Neural crest cell (in vitro differentiated cells): ENCODE measurements at regions not wholly inside any gene's neighbourhood (a gene's known extent, or its start where the extent isn't known, plus 50 kb on each side); places are given as distances from the start of the nearest gene placed in this dataset.
"Not testable (repeated sequence)": the region's sequence is repeated elsewhere in the genome, so short reads cannot be mapped to it uniquely, and the experiment has no call there.

Experiments used
- DNase-seq: peaks from one replicate; pipeline ENCODE4 v3.0.0; 2021; ENCODE audit warnings: low read depth, mixed read lengths, low spot score
- H3K27ac Mint-ChIP-seq: one replicate; pipeline ENCODE4 v1.8.0; 2021; ENCODE audit warnings: mild to moderate bottlenecking, mixed read lengths; ENCODE audit not compliant: unreplicated experiment
- H3K27me3 Mint-ChIP-seq: 2 replicates; pipeline ENCODE4 v1.8.0; 2021; ENCODE audit warnings: low read depth, mild to moderate bottlenecking, mixed read lengths
- H3K36me3 Mint-ChIP-seq: 2 replicates; pipeline ENCODE4 v1.8.0; 2021; ENCODE audit warnings: low read depth, mild to moderate bottlenecking, mixed read lengths
- H3K4me1 Mint-ChIP-seq: 2 replicates; pipeline ENCODE4 v1.8.0; 2021; ENCODE audit warnings: mixed read lengths
- H3K4me3 Mint-ChIP-seq: one replicate; pipeline ENCODE4 v1.8.0; 2021; ENCODE audit warnings: mild to moderate bottlenecking, mixed read lengths
- H3K9me3 Mint-ChIP-seq: 2 replicates; pipeline ENCODE4 v1.8.0; 2021; ENCODE audit warnings: mixed read lengths

DNA sequence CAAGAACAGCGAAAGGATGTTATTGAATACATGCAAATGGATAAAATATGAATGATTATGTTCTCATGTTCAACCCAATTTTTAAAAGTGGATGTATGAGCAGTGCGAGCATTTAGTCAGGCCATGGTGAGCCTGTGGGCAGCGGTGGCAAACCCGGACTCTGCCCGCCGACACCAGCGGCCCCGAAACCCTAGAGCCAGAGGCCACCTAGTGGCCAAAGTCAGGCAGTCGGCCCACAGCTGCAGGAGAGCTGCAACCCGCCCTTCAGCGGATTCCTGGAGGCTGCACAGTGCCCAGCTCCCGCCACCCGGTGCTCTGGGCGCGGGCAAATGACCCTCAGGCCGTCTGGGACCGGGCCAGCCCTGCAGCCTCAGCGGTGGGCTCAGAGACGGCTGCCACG is 89.5 kb downstream of the POTEG start:
- not testable (repeated sequence) for DNase-seq, H3K9me3 Mint-ChIP-seq, H3K4me3 Mint-ChIP-seq, H3K27ac Mint-ChIP-seq, H3K27me3 Mint-ChIP-seq, H3K36me3 Mint-ChIP-seq, H3K4me1 Mint-ChIP-seq

DNA sequence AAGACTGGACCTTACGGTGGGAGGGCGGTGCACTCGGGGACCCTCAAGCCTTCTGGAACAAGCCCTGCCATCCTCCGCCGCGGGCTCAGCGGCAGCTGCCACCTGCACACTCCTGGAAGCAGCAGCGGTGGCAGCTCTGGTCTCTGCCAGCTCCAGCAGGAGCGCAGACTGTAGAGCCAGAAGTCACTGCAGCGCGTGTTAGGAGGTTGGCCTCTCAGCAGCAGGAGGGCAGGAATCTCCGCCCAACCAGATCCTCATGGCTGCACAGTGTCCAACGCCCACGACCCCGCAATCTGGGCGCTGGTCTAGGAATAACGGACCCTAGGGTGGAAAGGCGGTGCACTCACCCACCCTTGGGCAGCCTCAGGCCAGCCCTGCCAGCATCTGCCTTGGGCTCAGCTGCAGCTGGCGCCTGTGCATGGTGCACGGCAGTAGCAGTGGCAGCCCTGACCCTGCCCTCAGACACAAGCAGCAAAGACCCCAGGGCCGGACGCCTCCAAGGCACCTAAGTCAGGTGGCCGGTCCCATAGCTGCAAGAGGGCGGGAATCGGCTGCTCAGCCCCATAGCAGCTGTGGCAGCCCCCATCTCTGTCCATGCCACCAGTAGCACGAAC is 88.7 kb downstream of the POTEG start:
- not testable (repeated sequence) for DNase-seq, H3K4me3 Mint-ChIP-seq, H3K4me1 Mint-ChIP-seq, H3K36me3 Mint-ChIP-seq, H3K27ac Mint-ChIP-seq, H3K9me3 Mint-ChIP-seq, H3K27me3 Mint-ChIP-seq

DNA sequence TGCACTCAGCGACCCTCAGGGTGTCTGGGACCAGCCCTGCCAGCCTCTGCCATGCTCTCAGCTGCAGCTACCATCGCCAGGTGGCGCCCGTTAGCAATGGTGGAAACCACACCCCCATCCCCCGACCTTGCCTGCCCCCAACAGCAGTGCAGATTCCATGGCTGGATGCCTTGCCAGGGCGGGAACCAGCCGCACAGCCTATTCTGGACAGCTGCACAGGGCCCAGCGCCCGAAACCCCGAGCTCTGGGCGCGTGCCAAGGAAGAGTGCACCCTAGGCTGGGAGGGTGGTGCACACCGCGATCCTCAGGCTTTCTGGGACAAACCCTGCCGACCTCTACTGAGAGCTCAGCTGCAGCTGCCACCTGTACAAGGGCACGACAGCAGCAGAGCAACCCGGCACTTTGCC is 88.1 kb downstream of the POTEG start:
- H3K9me3 Mint-ChIP-seq, H3K27me3 Mint-ChIP-seq, DNase-seq, H3K36me3 Mint-ChIP-seq, H3K27ac Mint-ChIP-seq, H3K4me3 Mint-ChIP-seq, H3K4me1 Mint-ChIP-seq: not testable (repeated sequence)

DNA sequence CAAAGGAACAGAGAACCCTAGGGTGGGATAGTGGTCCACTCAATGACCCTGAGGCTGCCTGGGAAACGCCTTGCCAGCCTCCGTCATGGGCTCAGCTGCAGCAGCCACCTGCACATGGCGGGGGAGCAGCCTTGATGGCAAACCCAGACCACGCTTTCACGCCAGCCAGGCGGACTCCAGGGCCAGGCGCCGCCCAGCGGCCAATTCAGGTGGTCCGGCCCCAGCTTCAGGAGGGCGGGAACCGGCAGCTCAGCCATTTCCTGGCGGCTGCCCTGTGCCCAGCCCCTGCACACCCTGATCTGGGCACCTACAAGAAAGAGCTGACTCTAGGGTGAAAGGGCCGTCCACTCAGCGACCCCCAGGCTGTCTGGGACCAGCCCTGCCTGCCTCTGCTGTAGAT is 87.5 kb downstream of the POTEG start:
- not testable (repeated sequence) for H3K27ac Mint-ChIP-seq, H3K27me3 Mint-ChIP-seq, H3K4me3 Mint-ChIP-seq, H3K9me3 Mint-ChIP-seq, H3K36me3 Mint-ChIP-seq, H3K4me1 Mint-ChIP-seq, DNase-seq

DNA sequence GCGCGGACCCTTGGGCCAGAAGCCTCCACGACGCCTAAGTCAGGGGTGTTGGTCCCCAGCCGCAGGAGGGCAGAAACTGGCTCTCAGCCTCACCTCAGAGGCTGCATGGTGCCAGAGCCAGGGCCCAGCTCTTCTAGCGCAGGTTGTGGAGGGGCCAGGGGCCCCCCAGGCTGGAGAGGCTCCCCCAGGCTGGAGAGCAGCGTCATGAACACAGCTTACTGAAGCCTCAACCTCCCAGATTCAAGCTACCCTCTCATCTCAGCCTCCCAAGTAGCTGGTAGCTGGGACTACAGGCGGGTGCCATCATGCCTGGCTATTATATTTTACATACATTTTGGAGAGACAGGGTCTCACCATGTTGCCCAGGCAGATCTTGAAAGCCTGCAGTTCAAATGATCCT is 87.0 kb downstream of the POTEG start:
- H3K9me3 Mint-ChIP-seq, H3K27ac Mint-ChIP-seq, H3K4me1 Mint-ChIP-seq, DNase-seq, H3K27me3 Mint-ChIP-seq, H3K36me3 Mint-ChIP-seq, H3K4me3 Mint-ChIP-seq: not testable (repeated sequence)
